ENCODE measurements at regions not wholly inside any gene's neighbourhood (a gene's known extent, or its start where the extent isn't known, plus 50 kb on each side); places are given as distances from the start of the nearest gene placed in this dataset.

- Histone ChIP-seq H3K9me3 (replicated peaks in 1 of 2; ENCODE audit: control insufficient read depth in 2 of 2, insufficient read depth in 1 of 2, low read depth in 1 of 2, low read length in 2 of 2) (peaks cover 0 to 5% of the 10 kb centered on the region in 2 donors), H3K4me1 (ENCODE audit: control insufficient read depth in 2 of 2, insufficient read depth in 1 of 2, low read depth in 1 of 2, low read length in 2 of 2) (peaks cover 0 to 3% of the 10 kb centered on the region in 2 donors), H2BK15ac (ENCODE audit: low read length) (no peak overlapping the region), H2AK5ac (ENCODE audit: low read depth, low read length) (no peak overlapping the region), H3K27ac (replicated peaks; ENCODE audit: low read length) (no peak overlapping the region), H2BK5ac (ENCODE audit: low read length) (no peak overlapping the region), H2BK120ac (ENCODE audit: low read depth, low read length) (no peak overlapping the region), H3K18ac (ENCODE audit: low read length) (no peak overlapping the region), H2BK12ac (ENCODE audit: low read length) (no peak overlapping the region), H3K4ac (ENCODE audit: low read length) (no peak overlapping the region), H3K4me3 (ENCODE audit: low read length in 2 of 2) (no peak overlapping the region), H3K23ac (ENCODE audit: low read depth, low read length, poor library complexity) (no peak overlapping the region), H4K91ac (ENCODE audit: low read depth, low read length, poor library complexity) (no peak overlapping the region), H4K8ac (ENCODE audit: low read depth, low read length) (no peak overlapping the region), H3K4me2 (ENCODE audit: insufficient read depth, low read length, poor library complexity, severe bottlenecking) (no peak overlapping the region), H3K14ac (ENCODE audit: low read length) (no peak overlapping the region), H3K27me3 (ENCODE audit: control insufficient read depth in 3 of 3, insufficient read depth in 3 of 3, low read depth in 1 of 3, low read length in 3 of 3) (no peaks in the 10 kb centered on the region), H3K9ac (ENCODE audit: low read depth, low read length, poor library complexity) (no peak overlapping the region), H2AFZ (ENCODE audit: low read length) (no peak overlapping the region), H3K36me3 (replicated peaks in 1 of 2; ENCODE audit: control insufficient read depth in 2 of 2, insufficient read depth in 2 of 2, low read length in 2 of 2) (no peaks in the 10 kb centered on the region), H3K79me1 (ENCODE audit: low read depth, low read length) (no peaks in the 10 kb centered on the region)
- no CpG with 5 or more reads among the region's 2 CpGs for WGBS, 2 donors (ENCODE audit: extremely low coverage in 2 of 2, insufficient read length in 2 of 2, insufficient replicate concordance in 1 of 2)
- DNase-seq (ENCODE audit: low spot score): no peak
These were observed 83.1 kb upstream of the SPOPL start for GRCh38 chr2:138418453-138418852.

GRCh38 chr2:138421315-138421970, 80.1 kb upstream of the SPOPL start:
- Histone ChIP-seq H2AFZ (ENCODE audit: low read length) (no peak overlapping the region), H3K36me3 (replicated peaks in 1 of 2; ENCODE audit: control insufficient read depth in 2 of 2, insufficient read depth in 2 of 2, low read length in 2 of 2) (no peaks in the 10 kb centered on the region), H3K79me1 (ENCODE audit: low read depth, low read length) (no peaks in the 10 kb centered on the region), H3K4me3 (ENCODE audit: low read length in 2 of 2) (no peak overlapping the region), H2BK120ac (ENCODE audit: low read depth, low read length) (no peak overlapping the region), H2BK5ac (ENCODE audit: low read length) (no peak overlapping the region), H3K18ac (ENCODE audit: low read length) (no peak overlapping the region), H3K9me3 (replicated peaks in 1 of 2; ENCODE audit: control insufficient read depth in 2 of 2, insufficient read depth in 1 of 2, low read depth in 1 of 2, low read length in 2 of 2) (peaks cover 0 to 2% of the 10 kb centered on the region in 2 donors), H3K4ac (ENCODE audit: low read length) (no peak overlapping the region), H3K27ac (replicated peaks; ENCODE audit: low read length) (no peak overlapping the region), H3K23ac (ENCODE audit: low read depth, low read length, poor library complexity) (no peak overlapping the region), H4K91ac (ENCODE audit: low read depth, low read length, poor library complexity) (no peak overlapping the region), H2BK15ac (ENCODE audit: low read length) (no peak overlapping the region), H3K4me2 (ENCODE audit: insufficient read depth, low read length, poor library complexity, severe bottlenecking) (no peak overlapping the region), H4K8ac (ENCODE audit: low read depth, low read length) (no peak overlapping the region), H3K9ac (ENCODE audit: low read depth, low read length, poor library complexity) (no peak overlapping the region), H3K4me1 (ENCODE audit: control insufficient read depth in 2 of 2, insufficient read depth in 1 of 2, low read depth in 1 of 2, low read length in 2 of 2) (peaks cover 0 to 3% of the 10 kb centered on the region in 2 donors), H3K14ac (ENCODE audit: low read length) (no peak overlapping the region), H2BK12ac (ENCODE audit: low read length) (no peak overlapping the region), H3K27me3 (ENCODE audit: control insufficient read depth in 3 of 3, insufficient read depth in 3 of 3, low read depth in 1 of 3, low read length in 3 of 3) (no peaks in the 10 kb centered on the region), H2AK5ac (ENCODE audit: low read depth, low read length) (no peak overlapping the region)
- WGBS, 2 donors (ENCODE audit: extremely low coverage in 2 of 2, insufficient read length in 2 of 2, insufficient replicate concordance in 1 of 2): 100% methylated on average over 1 of the region's 3 CpGs; no CpG with 5 or more reads in 1 of the 2 donors
- no peak for DNase-seq (ENCODE audit: low spot score)

- Histone ChIP-seq H2BK12ac (ENCODE audit: low read length) (no peak overlapping the region), H3K23ac (ENCODE audit: low read depth, low read length, poor library complexity) (no peak overlapping the region), H3K4me3 (ENCODE audit: low read length in 2 of 2) (no peak overlapping the region), H3K14ac (ENCODE audit: low read length) (no peak overlapping the region), H3K4me2 (ENCODE audit: insufficient read depth, low read length, poor library complexity, severe bottlenecking) (no peak overlapping the region), H2BK5ac (ENCODE audit: low read length) (no peak overlapping the region), H3K9ac (ENCODE audit: low read depth, low read length, poor library complexity) (no peak overlapping the region), H2AK5ac (ENCODE audit: low read depth, low read length) (no peak overlapping the region), H3K36me3 (replicated peaks in 1 of 2; ENCODE audit: control insufficient read depth in 2 of 2, insufficient read depth in 2 of 2, low read length in 2 of 2) (no peaks in the 10 kb centered on the region), H2BK120ac (ENCODE audit: low read depth, low read length) (no peak overlapping the region), H3K4ac (ENCODE audit: low read length) (no peak overlapping the region), H2AFZ (ENCODE audit: low read length) (no peak overlapping the region), H4K8ac (ENCODE audit: low read depth, low read length) (no peak overlapping the region), H3K4me1 (ENCODE audit: control insufficient read depth in 2 of 2, insufficient read depth in 1 of 2, low read depth in 1 of 2, low read length in 2 of 2) (peaks cover 0 to 3% of the 10 kb centered on the region in 2 donors), H3K9me3 (replicated peaks in 1 of 2; ENCODE audit: control insufficient read depth in 2 of 2, insufficient read depth in 1 of 2, low read depth in 1 of 2, low read length in 2 of 2) (peaks cover 0 to 2% of the 10 kb centered on the region in 2 donors), H3K27ac (replicated peaks; ENCODE audit: low read length) (no peak overlapping the region), H3K79me1 (ENCODE audit: low read depth, low read length) (no peaks in the 10 kb centered on the region), H4K91ac (ENCODE audit: low read depth, low read length, poor library complexity) (no peak overlapping the region), H2BK15ac (ENCODE audit: low read length) (no peak overlapping the region), H3K18ac (ENCODE audit: low read length) (no peak overlapping the region), H3K27me3 (ENCODE audit: control insufficient read depth in 3 of 3, insufficient read depth in 3 of 3, low read depth in 1 of 3, low read length in 3 of 3) (no peaks in the 10 kb centered on the region)
- DNase-seq (ENCODE audit: low spot score): no peak
These were observed 79.6 kb upstream of the SPOPL start for GRCh38 chr2:138421971-138422335.

GRCh38 chr2:138423198-138423597, 78.4 kb upstream of the SPOPL start:
- Histone ChIP-seq H2BK12ac (ENCODE audit: low read length) (no peak overlapping the region), H3K9ac (ENCODE audit: low read depth, low read length, poor library complexity) (no peak overlapping the region), H3K18ac (ENCODE audit: low read length) (no peak overlapping the region), H3K36me3 (replicated peaks in 1 of 2; ENCODE audit: control insufficient read depth in 2 of 2, insufficient read depth in 2 of 2, low read length in 2 of 2) (no peaks in the 10 kb centered on the region), H3K14ac (ENCODE audit: low read length) (no peak overlapping the region), H3K4me1 (ENCODE audit: control insufficient read depth in 2 of 2, insufficient read depth in 1 of 2, low read depth in 1 of 2, low read length in 2 of 2) (peaks cover 0 to 3% of the 10 kb centered on the region in 2 donors), H3K9me3 (replicated peaks in 1 of 2; ENCODE audit: control insufficient read depth in 2 of 2, insufficient read depth in 1 of 2, low read depth in 1 of 2, low read length in 2 of 2) (peaks cover 0 to 2% of the 10 kb centered on the region in 2 donors), H2AFZ (ENCODE audit: low read length) (no peak overlapping the region), H4K8ac (ENCODE audit: low read depth, low read length) (no peak overlapping the region), H3K27me3 (ENCODE audit: control insufficient read depth in 3 of 3, insufficient read depth in 3 of 3, low read depth in 1 of 3, low read length in 3 of 3) (no peaks in the 10 kb centered on the region), H3K27ac (replicated peaks; ENCODE audit: low read length) (no peak overlapping the region), H4K91ac (ENCODE audit: low read depth, low read length, poor library complexity) (no peak overlapping the region), H3K23ac (ENCODE audit: low read depth, low read length, poor library complexity) (no peak overlapping the region), H2BK5ac (ENCODE audit: low read length) (no peak overlapping the region), H2AK5ac (ENCODE audit: low read depth, low read length) (no peak overlapping the region), H3K4me2 (ENCODE audit: insufficient read depth, low read length, poor library complexity, severe bottlenecking) (no peak overlapping the region), H2BK15ac (ENCODE audit: low read length) (no peak overlapping the region), H3K4ac (ENCODE audit: low read length) (no peak overlapping the region), H2BK120ac (ENCODE audit: low read depth, low read length) (no peak overlapping the region), H3K4me3 (ENCODE audit: low read length in 2 of 2) (no peak overlapping the region), H3K79me1 (ENCODE audit: low read depth, low read length) (no peaks in the 10 kb centered on the region)
- no peak for DNase-seq (ENCODE audit: low spot score)
- WGBS, 2 donors (ENCODE audit: extremely low coverage in 2 of 2, insufficient read length in 2 of 2, insufficient replicate concordance in 1 of 2): no CpG with 5 or more reads among the region's 2 CpGs

Data from neuronal stem cell (in vitro differentiated cells).